ENCODE measurements at regions not wholly inside any gene's neighbourhood (a gene's known extent, or its start where the extent isn't known, plus 50 kb on each side); places are given as distances from the start of the nearest gene placed in this dataset.

- Histone ChIP-seq H3K4me2 (no peak overlapping the region), H3K4me1 (no peaks in the 10 kb centered on the region), H3K27ac (no peak overlapping the region), H3K9me3 (no peaks in the 10 kb centered on the region), H3K4me3 (no peak overlapping the region)
- no peak for TF ChIP-seq ZC3H11A (IDR thresholded peaks at IDR 0.05)
- TF ChIP-seq MYC (IDR thresholded peaks at IDR 0.05; ENCODE audit: borderline replicate concordance, low read length) = no peak
- no peak for TF ChIP-seq ZSCAN20 (CRISPR knock-in tag; IDR thresholded peaks at IDR 0.05)
- no peak for TF ChIP-seq CTCF (IDR thresholded peaks at IDR 0.05)
- TF ChIP-seq CBX2 (IDR thresholded peaks at IDR 0.05; ENCODE audit: borderline replicate concordance, low read depth) = no peak
- no peak for TF ChIP-seq SREBF2 (IDR thresholded peaks at IDR 0.05)
- TF ChIP-seq GATA3 (IDR thresholded peaks at IDR 0.05; ENCODE audit: borderline replicate concordance) = no peak
- TF ChIP-seq NFE2L2 (conservative IDR thresholded peaks at IDR 0.05; ENCODE audit: low read length) = no peak
- TF ChIP-seq RNF2 (IDR thresholded peaks at IDR 0.05; ENCODE audit: borderline replicate concordance, low read depth) = no peak
- no peak for TF ChIP-seq POLR2A (IDR thresholded peaks at IDR 0.05; ENCODE audit: low read length)
- no peak for TF ChIP-seq CHD4 (IDR thresholded peaks at IDR 0.05; ENCODE audit: borderline replicate concordance)
- no peak for TF ChIP-seq KDM5A (IDR thresholded peaks at IDR 0.05)
- TF ChIP-seq CBX8 (IDR thresholded peaks at IDR 0.05) = no peak
- no peak for TF ChIP-seq NR3C1 (IDR thresholded peaks at IDR 0.05)
- TF ChIP-seq HMGXB4 (CRISPR knock-in tag; IDR thresholded peaks at IDR 0.05; ENCODE audit: borderline replicate concordance) = no peak
- no peak for TF ChIP-seq USF2 (IDR thresholded peaks at IDR 0.05)
- no peak for TF ChIP-seq HOXB5 (CRISPR knock-in tag; IDR thresholded peaks at IDR 0.05)
- TF ChIP-seq ESRRA (IDR thresholded peaks at IDR 0.05; ENCODE audit: borderline replicate concordance, low read length) = no peak
- no peak for TF ChIP-seq E2F6 (IDR thresholded peaks at IDR 0.05; ENCODE audit: borderline replicate concordance, low read depth)
- TF ChIP-seq HES2 (IDR thresholded peaks at IDR 0.05) = no peak
- ATAC-seq = no peak
- DNase-seq (ENCODE audit: low read depth in 1 of 2, low spot score in 1 of 2) = no peak
- POLR2A ChIA-PET = no interaction called here
- FAIRE-seq = no peak
- CTCF ChIA-PET = no interaction called here
These were observed 380.1 kb upstream of the PRR16 start for GRCh38 chr5:120083851-120084542.

- ATAC-seq = no peak
- no peak for DNase-seq (ENCODE audit: low read depth in 1 of 2, low spot score in 1 of 2)
- no peak for FAIRE-seq
- H3K4me3 ChIP-seq = no peak overlapping the region
- WGBS (ENCODE audit: missing lambda C conversion rate) = 23% methylated on average over 2 of the region's 2 CpGs
- ChIA-PET POLR2A (no interaction called here), CTCF (no interaction called here)
- H3K9me3 ChIP-seq = no peaks in the 10 kb centered on the region
- no peak overlapping the region for H3K27ac ChIP-seq
- H3K4me2 ChIP-seq = no peak overlapping the region
- H3K4me1 ChIP-seq = no peaks in the 10 kb centered on the region
- no peak for TF ChIP-seq RFX5 (IDR thresholded peaks at IDR 0.05)
- no peak for TF ChIP-seq USF2 (IDR thresholded peaks at IDR 0.05)
- TF ChIP-seq FOSL2 (IDR thresholded peaks at IDR 0.05) = no peak
- TF ChIP-seq FOSL2 (CRISPR knock-in tag; IDR thresholded peaks at IDR 0.05) = no peak
- no peak for TF ChIP-seq PBX3 (IDR thresholded peaks at IDR 0.05)
- TF ChIP-seq NR3C1 (IDR thresholded peaks at IDR 0.05) = no peak
- no peak for TF ChIP-seq MAX (IDR thresholded peaks at IDR 0.05)
- TF ChIP-seq NPAS2 (CRISPR knock-in tag; IDR thresholded peaks at IDR 0.05; ENCODE audit: borderline replicate concordance) = no peak
- TF ChIP-seq REST (IDR thresholded peaks at IDR 0.05) = no peak
- no peak for TF ChIP-seq E2F6 (IDR thresholded peaks at IDR 0.05; ENCODE audit: borderline replicate concordance, low read depth)
These were observed 379.6 kb upstream of the PRR16 start for GRCh38 chr5:120084543-120084870.

Measured in A549 (cell line).